Smooth muscle cell (in vitro differentiated cells): ENCODE measurements at regions not wholly inside any gene's neighbourhood (a gene's known extent, or its start where the extent isn't known, plus 50 kb on each side); places are given as distances from the start of the nearest gene placed in this dataset.

Experiments used
- DNase-seq: peaks from one replicate; lab custom pipeline; 2025; ENCODE audit not compliant: unreplicated experiment; lab: John Stamatoyannopoulos, UW
- H2AFZ ChIP-seq: fragments of 200-600 bp; sonication (generic); 2 replicates; pipeline ENCODE4 v1.6.0; 2016; ENCODE audit warnings: antibody characterized with exemption, low read depth, mild to moderate bottlenecking
- H3F3A ChIP-seq: fragments of 200-600 bp; sonication (generic); 2 replicates; pipeline ENCODE4 v1.6.0; 2017; ENCODE audit warnings: antibody characterized with exemption, low read depth
- H3K27ac ChIP-seq: fragments of 200-600 bp; sonication (generic); 2 replicates; pipeline ENCODE4 v1.5.1; 2016; ENCODE audit warnings: low read depth, mild to moderate bottlenecking
- H3K27me3 ChIP-seq: fragments of 200-600 bp; sonication (generic); 2 replicates; pipeline ENCODE4 v1.6.1; 2016; ENCODE audit warnings: low read depth, mild to moderate bottlenecking
- H3K36me3 ChIP-seq: fragments of 200-600 bp; sonication (generic); 2 replicates; pipeline ENCODE4 v1.5.1; 2016; ENCODE audit warnings: low read depth
- H3K4me1 ChIP-seq: fragments of 200-600 bp; sonication (generic); 2 replicates; pipeline ENCODE4 v1.5.1; 2016; ENCODE audit warnings: low read depth
- H3K4me2 ChIP-seq: fragments of 200-600 bp; sonication (generic); 2 replicates; pipeline ENCODE4 v1.6.0; 2016; ENCODE audit warnings: mild to moderate bottlenecking
- H3K4me3 ChIP-seq: fragments of 200-600 bp; sonication (generic); 2 replicates; pipeline ENCODE4 v1.5.1; 2016; ENCODE audit warnings: mild to moderate bottlenecking
- H3K79me2 ChIP-seq: fragments of 200-600 bp; sonication (generic); 2 replicates; pipeline ENCODE4 v1.6.0; 2016; ENCODE audit warnings: low read depth, mild to moderate bottlenecking
- H3K9ac ChIP-seq: fragments of 200-600 bp; sonication (generic); 2 replicates; pipeline ENCODE4 v1.6.0; 2016; ENCODE audit warnings: low read depth
- H3K9me3 ChIP-seq: fragments of 200-600 bp; sonication (generic); replicated peaks from 2 replicates; pipeline ENCODE4 v1.5.1; 2016; ENCODE audit warnings: low read depth
- H4K20me1 ChIP-seq: fragments of 200-600 bp; sonication (generic); 2 replicates; pipeline ENCODE4 v1.6.0; 2016; ENCODE audit warnings: low read depth
- CTCF ChIP-seq: fragments of 200-600 bp; sonication (generic); IDR thresholded peaks from 2 replicates; pipeline ENCODE4 v1.5.1; 2017; ENCODE audit warnings: borderline replicate concordance, mild to moderate bottlenecking, antibody characterized with exemption; ENCODE audit not compliant: insufficient read depth, poor library complexity, severe bottlenecking
- WGBS: methylation state at CpG from one replicate; pipeline ENCODE4 v1.1.7; 2016; ENCODE audit warnings: low lambda C conversion rate; 5-methylcytosine and 5-hydroxymethylcytosine counted together

GRCh38 chr7:363626-364025 lies 73.7 kb downstream of the FOXL3 start:
- no peak overlapping the region for H3K9ac ChIP-seq
- H3K9me3 ChIP-seq, result no peaks in the 10 kb centered on the region
- H3K27ac ChIP-seq, result no peak overlapping the region
- no peak for DNase-seq
- H2AFZ ChIP-seq, result no peak overlapping the region
- no peak overlapping the region for H3K4me2 ChIP-seq
- H3K4me3 ChIP-seq, result no peak overlapping the region
- TF ChIP-seq CTCF, result no peak
- H3K27me3 ChIP-seq, result no peaks in the 10 kb centered on the region
- peaks cover 2% of the 10 kb centered on the region for H3F3A ChIP-seq
- WGBS, result 87% methylated on average over 20 of the region's 20 CpGs
- H3K4me1 ChIP-seq, result no peaks in the 10 kb centered on the region
- H3K79me2 ChIP-seq, result no peaks in the 10 kb centered on the region
- H4K20me1 ChIP-seq, result no peaks in the 10 kb centered on the region
- H3K36me3 ChIP-seq, result no peaks in the 10 kb centered on the region

- TF ChIP-seq CTCF, result no peak
- H3K27me3 ChIP-seq, result no peaks in the 10 kb centered on the region
- WGBS, result 95% methylated on average over 11 of the region's 11 CpGs
Observed at GRCh38 chr7:364536-364935, 74.6 kb downstream of the FOXL3 start.

GRCh38 chr7:365593-365992 lies 75.6 kb downstream of the FOXL3 start:
- no peak overlapping the region for H2AFZ ChIP-seq
- H4K20me1 ChIP-seq, result no peaks in the 10 kb centered on the region
- DNase-seq, result no peak
- H3K27me3 ChIP-seq, result no peaks in the 10 kb centered on the region
- no peaks in the 10 kb centered on the region for H3K9me3 ChIP-seq
- no peak overlapping the region for H3K27ac ChIP-seq
- H3K79me2 ChIP-seq, result no peaks in the 10 kb centered on the region
- no peak overlapping the region for H3K9ac ChIP-seq
- WGBS, result 90% methylated on average over 23 of the region's 23 CpGs
- no peak for TF ChIP-seq CTCF
- no peak overlapping the region for H3K4me3 ChIP-seq
- H3F3A ChIP-seq, result peaks cover 2% of the 10 kb centered on the region
- H3K4me2 ChIP-seq, result peak overlapping the region; percentile 68
- no peaks in the 10 kb centered on the region for H3K36me3 ChIP-seq
- no peaks in the 10 kb centered on the region for H3K4me1 ChIP-seq

More at GRCh38 chr7:364536-364935, 74.6 kb downstream of the FOXL3 start:
- Histone ChIP-seq H3K4me2 (no peak overlapping the region), H3K9ac (no peak overlapping the region), H3K79me2 (no peaks in the 10 kb centered on the region), H3K4me1 (no peaks in the 10 kb centered on the region), H3K4me3 (no peak overlapping the region), H3K36me3 (no peaks in the 10 kb centered on the region), H3K27ac (no peak overlapping the region), H4K20me1 (no peaks in the 10 kb centered on the region), H3F3A (peaks cover 2% of the 10 kb centered on the region), H2AFZ (no peak overlapping the region), H3K9me3 (no peaks in the 10 kb centered on the region)
- no peak for DNase-seq

- no peaks in the 10 kb centered on the region for H4K20me1 ChIP-seq
- WGBS, result 52% methylated on average over 18 of the region's 18 CpGs
- DNase-seq, result no peak
- H3K79me2 ChIP-seq, result no peaks in the 10 kb centered on the region
- peaks cover 2% of the 10 kb centered on the region for H3F3A ChIP-seq
- H3K4me2 ChIP-seq, result peak overlapping the region; percentile 68
- no peak overlapping the region for H3K4me3 ChIP-seq
- no peaks in the 10 kb centered on the region for H3K27me3 ChIP-seq
- peak overlapping the region; percentile 64 for H3K27ac ChIP-seq
- TF ChIP-seq CTCF, result no peak
- H2AFZ ChIP-seq, result no peak overlapping the region
- no peaks in the 10 kb centered on the region for H3K36me3 ChIP-seq
- H3K9me3 ChIP-seq, result no peaks in the 10 kb centered on the region
- no peak overlapping the region for H3K9ac ChIP-seq
- H3K4me1 ChIP-seq, result no peaks in the 10 kb centered on the region
Observed at GRCh38 chr7:366161-366803, 76.3 kb downstream of the FOXL3 start.
